OCI-LY7 (cell line): ENCODE measurements at regions not wholly inside any gene's neighbourhood (a gene's known extent, or its start where the extent isn't known, plus 50 kb on each side); places are given as distances from the start of the nearest gene placed in this dataset.

Experiments
- BruUV-seq: library from RNA; stranded (reverse); fragments of 400-500 nt; replicated peaks from 2 replicates; lab custom pipeline; 2021; lab: Mats Ljungman, UMichigan
- CTCF ChIA-PET: fragments of 300-600 bp; sonication (Branson Sonifier 250); formaldehyde crosslinking; loops from one replicate; lab custom pipeline; 2022; ENCODE audit warnings: antibody characterized with exemption; ENCODE audit not compliant: unreplicated experiment; lab: Charles Lee
- POLR2A ChIA-PET: fragments of 300-600 bp; sonication (Branson Sonifier 250); formaldehyde crosslinking; loops from one replicate; lab custom pipeline; 2022; ENCODE audit warnings: antibody characterized with exemption; lab: Charles Lee
- DNase-seq: peaks from one replicate; pipeline ENCODE4 v3.0.0-alpha.2; 2015; ENCODE audit warnings: low spot score
- H2AFZ ChIP-seq: fragments of 200-600 bp; sonication (generic), shearing (Covaris generic); 2 replicates; pipeline ENCODE4 v1.6.1; 2014; ENCODE audit warnings: mild to moderate bottlenecking, antibody characterized with exemption, low read length, moderate library complexity
- H3K27ac ChIP-seq: fragments of 200-600 bp; sonication (generic); 2 replicates; pipeline ENCODE4 v1.5.1; 2014; ENCODE audit warnings: mixed run types, low read depth, mild to moderate bottlenecking, moderate library complexity, low read length, inconsistent platforms; ENCODE audit not compliant: poor library complexity, severe bottlenecking
- H3K36me3 ChIP-seq: fragments of 200-600 bp; sonication (generic); 2 replicates; pipeline ENCODE4 v1.6.1; 2014; ENCODE audit warnings: mild to moderate bottlenecking, antibody characterized with exemption, low read length, moderate library complexity, mixed read lengths; ENCODE audit not compliant: insufficient read depth
- H3K4me1 ChIP-seq: fragments of 200-600 bp; sonication (generic); 2 replicates; pipeline ENCODE4 v1.5.1; 2014; ENCODE audit warnings: mild to moderate bottlenecking, low read length; ENCODE audit not compliant: insufficient read depth, poor library complexity, severe bottlenecking
- H3K4me2 ChIP-seq: fragments of 200-600 bp; sonication (generic); 2 replicates; pipeline ENCODE4 v1.6.1; 2014; ENCODE audit warnings: mild to moderate bottlenecking, low read length
- H3K4me3 ChIP-seq: fragments of 200-600 bp; sonication (generic); 2 replicates; pipeline ENCODE4 v1.5.1; 2014; ENCODE audit warnings: mild to moderate bottlenecking, low read depth, low read length; ENCODE audit not compliant: poor library complexity, severe bottlenecking
- H3K79me2 ChIP-seq: fragments of 200-600 bp; sonication (generic); 2 replicates; pipeline ENCODE4 v1.6.1; 2016; ENCODE audit warnings: low read depth, mild to moderate bottlenecking, low read length, moderate library complexity, mixed read lengths; ENCODE audit not compliant: insufficient read depth
- H3K9me2 ChIP-seq: fragments of 200-600 bp; sonication (generic); 2 replicates; pipeline ENCODE4 v1.6.1; 2016; ENCODE audit warnings: mild to moderate bottlenecking, low read length, mixed read lengths; ENCODE audit not compliant: insufficient read depth
- H3K9me3 ChIP-seq: fragments of 200-600 bp; sonication (generic); 2 replicates; pipeline ENCODE4 v1.6.1; 2014; ENCODE audit warnings: mild to moderate bottlenecking, mixed run types, low read length, mixed read lengths
- H4K20me1 ChIP-seq: fragments of 200-600 bp; sonication (generic); 2 replicates; pipeline ENCODE4 v1.6.1; 2014; ENCODE audit warnings: mild to moderate bottlenecking, antibody characterized with exemption, low read length, moderate library complexity, mixed read lengths; ENCODE audit not compliant: insufficient read depth
- CTCF ChIP-seq: fragments of 200-600 bp; sonication (generic); conservative IDR thresholded peaks from 2 replicates; pipeline ENCODE4 v1.5.1; 2014; ENCODE audit warnings: mild to moderate bottlenecking, antibody characterized with exemption, low read length, moderate library complexity, mixed read lengths
- EZH2phosphoT487 ChIP-seq: fragments of 200-600 bp; sonication (generic); IDR thresholded peaks from 2 replicates; pipeline ENCODE4 v1.6.1; 2018; ENCODE audit warnings: low read depth, borderline replicate concordance, mild to moderate bottlenecking, mixed run types, antibody characterized with exemption, low read length, moderate library complexity, mixed read lengths
- intact Hi-C: fragments of 100-400 bp; cut with micrococcal nuclease; formaldehyde crosslinking; loops from one replicate; pipeline ENCODE4 v1.10.0; 2022; ENCODE audit not compliant: unreplicated experiment

- H3K9me3 ChIP-seq = no peaks in the 10 kb centered on the region
- no peaks in the 10 kb centered on the region for H3K4me1 ChIP-seq
- no peak for DNase-seq
- no peak overlapping the region for H3K4me2 ChIP-seq
- H2AFZ ChIP-seq = no peak overlapping the region
- no TSS peak for BruUV-seq
- no peak overlapping the region for H3K4me3 ChIP-seq
- intact Hi-C loops = no loop called here
- TF ChIP-seq EZH2phosphoT487 = no peak
- TF ChIP-seq CTCF = no peak
- no peaks in the 10 kb centered on the region for H4K20me1 ChIP-seq
- no peaks in the 10 kb centered on the region for H3K36me3 ChIP-seq
- no peaks in the 10 kb centered on the region for H3K9me2 ChIP-seq
- POLR2A ChIA-PET = no interaction called here
- CTCF ChIA-PET = no interaction called here
- H3K79me2 ChIP-seq = no peaks in the 10 kb centered on the region
- H3K27ac ChIP-seq = no peak overlapping the region
Observed at GRCh38 chr13:107365466-107366215, 797.7 kb upstream of the ARGLU1 start.

GRCh38 chr13:107364658-107365057 is 796.7 kb upstream of the ARGLU1 start:
- no peaks in the 10 kb centered on the region for H3K79me2 ChIP-seq
- H3K4me3 ChIP-seq = no peak overlapping the region
- H3K4me2 ChIP-seq = no peak overlapping the region
- CTCF ChIA-PET = no interaction called here
- intact Hi-C loops = no loop called here
- no peak overlapping the region for H2AFZ ChIP-seq
- no peak for DNase-seq
- no peaks in the 10 kb centered on the region for H3K9me2 ChIP-seq
- H3K27ac ChIP-seq = no peak overlapping the region
- H3K9me3 ChIP-seq = no peaks in the 10 kb centered on the region
- no peaks in the 10 kb centered on the region for H3K4me1 ChIP-seq
- no peaks in the 10 kb centered on the region for H4K20me1 ChIP-seq
- TF ChIP-seq EZH2phosphoT487 (no peak), CTCF (no peak)
- H3K36me3 ChIP-seq = no peaks in the 10 kb centered on the region
- BruUV-seq = no TSS peak
- POLR2A ChIA-PET = no interaction called here

- H2AFZ ChIP-seq = no peak overlapping the region
- no peak overlapping the region for H3K4me2 ChIP-seq
- ChIA-PET CTCF (no interaction called here), POLR2A (no interaction called here)
- no peaks in the 10 kb centered on the region for H3K4me1 ChIP-seq
- no peaks in the 10 kb centered on the region for H3K9me3 ChIP-seq
- no peak overlapping the region for H3K27ac ChIP-seq
- intact Hi-C loops = no loop called here
- no peaks in the 10 kb centered on the region for H3K36me3 ChIP-seq
- TF ChIP-seq EZH2phosphoT487 (no peak), CTCF (no peak)
- H4K20me1 ChIP-seq = no peaks in the 10 kb centered on the region
- H3K4me3 ChIP-seq = no peak overlapping the region
- DNase-seq = no peak
- H3K9me2 ChIP-seq = no peaks in the 10 kb centered on the region
- no peaks in the 10 kb centered on the region for H3K79me2 ChIP-seq
- no TSS peak for BruUV-seq
Observed at GRCh38 chr13:107361666-107362065, 793.7 kb upstream of the ARGLU1 start.
